Skin of body (tissue), 1 donor: ENCODE measurements at regions not wholly inside any gene's neighbourhood (a gene's known extent, or its start where the extent isn't known, plus 50 kb on each side); places are given as distances from the start of the nearest gene placed in this dataset.

ENCODE experiments used
- DNase-seq: peaks from one replicate; lab custom pipeline; 2025; lab: John Stamatoyannopoulos, UW

- DNase-seq = no peak
Observed at GRCh38 chr3:180283251-180283650, 246.5 kb upstream of the PEX5L start.

- DNase-seq = no peak
Observed at GRCh38 chr3:180284331-180285110, 247.8 kb upstream of the PEX5L start.

DNA sequence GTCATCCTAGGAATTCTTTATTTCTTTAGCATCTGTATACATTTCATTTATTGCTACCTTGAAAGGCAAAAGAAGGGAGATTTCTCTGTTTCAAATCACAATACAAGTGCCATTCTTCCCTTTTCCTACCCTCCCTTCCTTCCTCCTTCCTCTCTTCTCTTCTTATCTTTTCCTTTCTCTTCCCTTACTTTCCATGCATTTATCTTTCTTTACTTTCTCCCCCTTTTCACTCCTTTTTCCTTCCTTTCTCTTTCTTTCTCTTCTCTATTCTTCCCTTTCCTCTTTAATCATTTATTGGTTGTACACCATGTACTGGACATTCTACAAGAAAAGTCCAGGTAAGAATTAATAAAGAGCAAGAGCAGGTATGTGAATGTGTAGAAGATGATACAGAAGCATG lies 251.0 kb upstream of the PEX5L start:
- DNase-seq = no peak

DNA sequence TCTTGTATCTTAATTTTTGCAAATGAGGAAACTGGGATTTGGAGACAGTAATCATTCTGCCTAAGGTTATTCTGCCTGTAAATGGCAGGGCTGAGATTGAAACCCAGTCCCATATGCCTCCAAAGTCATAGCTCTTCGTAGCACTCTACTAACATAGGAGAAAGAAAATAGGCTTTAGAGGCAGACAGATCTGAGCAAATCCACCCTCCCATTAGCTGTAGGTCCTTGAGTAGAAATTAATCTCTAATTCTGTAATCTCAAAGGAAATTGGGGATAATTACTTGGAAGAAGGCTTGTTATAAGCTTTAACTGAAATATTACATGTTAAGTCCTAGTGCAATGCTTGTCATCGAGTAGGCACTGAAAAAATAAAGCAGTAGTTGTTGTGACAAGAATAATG lies 252.1 kb upstream of the PEX5L start:
- no peak for DNase-seq

DNA sequence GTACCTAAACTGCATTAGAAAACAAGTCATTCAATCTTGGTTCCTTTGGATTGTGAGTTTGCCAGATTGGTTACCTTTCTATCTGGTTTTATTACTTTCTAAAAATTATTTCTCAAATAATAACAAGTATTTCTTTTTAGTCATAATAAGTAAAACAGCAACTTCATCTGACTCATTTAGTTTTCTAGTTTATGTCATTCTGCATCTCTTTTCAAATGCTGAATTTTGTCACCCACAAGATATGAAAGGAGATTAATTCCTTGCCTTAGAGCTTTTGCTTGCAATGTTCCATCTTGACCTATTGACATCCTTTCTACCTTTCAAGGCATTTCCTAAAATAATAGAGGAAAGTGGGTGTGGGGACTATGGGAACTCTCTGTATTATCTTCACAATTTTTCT lies 253.6 kb upstream of the PEX5L start:
- DNase-seq = no peak

DNA sequence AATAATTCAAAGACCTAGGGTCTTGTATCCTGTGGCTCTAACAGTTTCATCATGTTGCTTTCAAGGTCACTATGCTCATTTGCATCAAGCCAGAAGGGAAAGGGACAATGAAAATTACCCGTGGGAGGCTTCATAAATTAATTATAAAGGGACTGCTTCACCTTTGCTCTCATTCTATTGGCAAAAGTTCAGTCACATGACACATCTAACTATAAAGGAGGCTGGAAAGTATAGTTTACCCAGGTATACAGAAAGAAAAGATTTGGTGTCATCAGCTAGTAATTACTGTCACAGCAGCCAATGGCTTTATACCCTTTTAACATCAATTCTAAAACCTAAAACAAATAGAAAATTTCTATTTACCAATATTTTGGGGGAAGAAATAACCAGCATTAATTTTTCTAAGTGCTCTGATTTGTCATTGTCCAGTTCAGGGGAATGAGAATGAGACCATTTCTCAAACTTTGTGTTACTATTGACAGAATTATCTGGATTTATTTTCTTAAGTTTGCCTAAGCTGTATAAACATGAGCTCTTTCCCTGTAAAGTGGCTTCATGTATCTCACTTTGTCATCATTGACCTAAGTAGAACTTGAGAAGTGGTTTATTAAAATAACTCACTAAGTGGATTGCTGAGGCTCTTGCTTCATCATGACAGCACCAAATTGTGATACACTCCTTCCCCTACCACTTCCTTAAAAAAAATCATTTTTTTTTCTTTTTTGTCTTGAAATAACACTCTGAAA lies 257.7 kb upstream of the PEX5L start:
- DNase-seq = no peak

DNA sequence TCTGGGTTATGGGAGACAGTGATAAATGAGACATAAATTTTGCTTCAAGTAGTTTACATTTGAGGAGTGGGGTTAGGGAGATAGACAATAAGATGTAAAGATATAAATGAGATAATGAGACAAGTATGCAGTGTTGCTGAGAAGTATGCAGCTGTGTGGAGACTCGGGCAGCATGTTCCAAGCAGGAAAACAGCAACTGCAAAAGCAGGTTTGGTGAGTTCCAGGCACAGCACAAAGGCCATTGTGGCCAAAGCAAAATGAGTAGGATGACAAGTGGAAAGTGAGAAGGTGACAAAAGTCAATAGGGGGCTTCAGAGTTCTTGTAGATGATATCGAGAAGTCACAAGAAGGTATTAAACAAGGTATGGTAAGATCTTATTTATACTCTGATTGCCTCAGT lies 259.1 kb upstream of the PEX5L start:
- DNase-seq = no peak

GRCh38 chr3:180296971-180297370 lies 260.2 kb upstream of the PEX5L start:
- no peak for DNase-seq

DNA sequence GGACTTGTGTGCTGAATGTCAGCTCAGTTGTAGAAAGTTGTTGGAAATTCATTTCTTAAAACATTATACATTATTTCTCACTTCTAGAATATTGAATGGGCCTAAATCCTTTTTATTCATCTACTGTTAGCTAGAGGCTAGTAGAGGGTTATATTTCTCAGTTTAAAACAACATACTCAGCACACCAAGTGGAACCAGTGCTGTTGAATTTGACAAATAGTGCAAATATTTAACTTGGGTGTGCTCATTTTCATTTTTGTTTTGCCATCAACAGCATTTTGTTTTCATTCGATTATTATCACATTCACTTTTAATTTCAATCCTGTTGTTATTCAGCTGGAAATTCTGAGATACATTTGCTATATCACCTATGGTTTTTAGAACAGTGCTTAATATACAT lies 269.4 kb upstream of the PEX5L start:
- DNase-seq = no peak

- no peak for DNase-seq
Observed at GRCh38 chr3:180306691-180307090, 270.0 kb upstream of the PEX5L start.

- no peak for DNase-seq
Observed at GRCh38 chr3:180311242-180311641, 274.5 kb upstream of the PEX5L start.

GRCh38 chr3:180316321-180316720 lies 279.6 kb upstream of the PEX5L start:
- DNase-seq = no peak

- DNase-seq = no peak
Observed at GRCh38 chr3:180319461-180319860, 282.5 kb upstream of the TTC14 start.

- no peak for DNase-seq
Observed at GRCh38 chr3:180320631-180321030, 281.3 kb upstream of the TTC14 start.

DNA sequence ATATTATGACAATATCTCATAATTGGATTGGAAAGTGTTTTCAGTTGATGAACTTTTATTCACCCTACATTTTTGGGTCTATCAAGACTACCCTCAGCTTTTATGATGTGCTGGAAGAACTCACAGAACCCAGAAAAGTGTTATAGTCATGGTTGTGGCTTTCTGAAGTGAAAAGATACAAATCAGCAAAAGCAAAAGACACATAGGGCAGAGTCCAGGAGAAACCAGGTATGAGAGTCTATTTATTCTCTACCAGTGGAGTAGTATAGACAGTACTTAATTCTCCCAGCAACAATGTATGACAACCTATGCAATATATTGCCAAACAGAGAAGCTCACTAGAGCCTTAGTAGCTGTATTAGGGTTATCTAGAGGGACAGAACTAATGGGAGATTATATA lies 280.4 kb upstream of the TTC14 start:
- no peak for DNase-seq

GRCh38 chr3:180322829-180323228 lies 279.1 kb upstream of the TTC14 start:
- no peak for DNase-seq

DNA sequence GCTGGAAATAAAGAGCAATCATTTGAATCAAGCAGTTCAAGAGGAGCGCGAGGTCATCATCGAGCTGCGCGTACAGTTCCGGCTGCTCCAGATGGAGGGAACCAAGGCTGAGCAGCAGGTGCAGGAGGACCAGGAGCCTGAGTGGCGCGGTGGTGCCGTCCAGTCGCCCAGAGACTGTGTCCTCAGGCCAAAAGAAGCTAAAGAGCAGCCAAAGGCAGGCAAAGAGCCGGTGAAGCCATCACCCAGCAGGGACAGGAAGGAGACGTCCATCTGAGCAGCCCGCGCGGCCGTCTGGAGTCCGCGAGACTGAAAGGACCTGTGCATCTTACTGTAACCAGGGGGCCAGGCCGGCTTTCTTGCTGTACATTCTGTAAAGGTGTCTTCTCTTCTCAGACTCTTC lies 277.2 kb upstream of the TTC14 start:
- no peak for DNase-seq

GRCh38 chr3:180325533-180325932 lies 276.4 kb upstream of the TTC14 start:
- no peak for DNase-seq

DNA sequence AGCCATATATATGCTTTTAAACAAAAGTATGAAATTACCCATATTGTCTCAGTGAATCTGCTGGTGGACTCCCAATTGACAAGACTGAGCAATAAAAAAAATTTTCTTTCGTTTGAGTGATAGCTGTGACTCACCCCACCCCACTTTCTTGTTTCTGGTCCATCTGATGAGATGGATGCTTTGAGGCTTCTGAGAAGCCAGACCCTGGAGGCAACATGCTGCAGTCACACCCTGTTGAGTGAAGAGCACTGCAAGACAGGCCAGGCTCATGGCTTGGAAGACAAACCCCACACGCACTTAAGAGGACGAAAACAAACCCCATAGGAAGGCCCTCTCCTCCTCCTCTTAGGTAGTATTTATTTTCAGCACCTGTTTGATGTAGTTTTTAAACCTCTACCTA lies 276.0 kb upstream of the TTC14 start:
- no peak for DNase-seq

DNA sequence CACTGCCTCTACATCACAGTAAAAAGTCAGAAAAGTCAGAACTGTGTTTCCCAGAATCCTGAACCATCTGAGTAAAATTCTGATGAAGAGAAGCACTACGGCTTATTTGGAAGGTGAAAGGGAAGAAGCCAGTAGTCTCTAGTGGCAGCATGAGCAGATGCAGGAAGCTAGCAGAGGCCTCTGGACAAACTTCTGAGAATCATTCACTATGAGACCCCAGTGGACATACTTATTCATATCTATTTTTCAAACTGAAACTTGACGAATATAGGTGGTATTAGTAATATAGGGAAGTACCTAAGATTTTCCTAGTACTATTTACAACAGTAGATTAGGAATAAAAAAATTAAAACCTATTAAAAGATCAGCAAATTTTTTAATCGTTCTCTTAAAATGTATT lies 272.8 kb upstream of the TTC14 start:
- DNase-seq = no peak

GRCh38 chr3:180329847-180330246 lies 272.1 kb upstream of the TTC14 start:
- DNase-seq = no peak

DNA sequence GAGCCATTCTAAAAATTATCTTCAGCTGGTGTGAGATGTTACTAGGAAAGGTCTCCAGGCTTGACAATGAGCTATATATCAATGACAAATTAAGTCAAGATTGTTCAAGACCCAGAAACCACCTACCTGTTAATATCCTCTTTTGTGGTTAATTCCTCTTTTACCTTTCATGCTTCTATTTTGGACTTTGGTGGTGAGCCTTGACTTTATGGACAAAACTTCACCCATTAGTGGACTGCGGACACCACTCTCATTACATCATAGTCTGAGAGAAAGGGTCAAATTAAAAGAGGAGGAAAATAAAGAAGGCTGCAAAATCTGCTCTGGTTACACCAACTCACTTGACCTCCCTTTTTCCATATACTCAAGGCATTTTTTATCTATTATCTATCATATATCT lies 271.5 kb upstream of the TTC14 start:
- no peak for DNase-seq

GRCh38 chr3:180332608-180333007 lies 269.4 kb upstream of the TTC14 start:
- no peak for DNase-seq
